B cell (primary cell): ENCODE measurements at regions not wholly inside any gene's neighbourhood (a gene's known extent, or its start where the extent isn't known, plus 50 kb on each side); places are given as distances from the start of the nearest gene placed in this dataset.

Experiments used
- ATAC-seq: fragments of 200-7000 bp; cut with Tn5 transposase; one replicate; pipeline ENCODE4 v1.10.0; 2021; ENCODE audit warnings: low read depth, mild to moderate bottlenecking, moderate number of reproducible peaks, moderate library complexity
- CTCF ChIA-PET: fragments of 350-600 bp; sonication (Branson Sonifier 250); formaldehyde crosslinking; loops from one replicate; lab custom pipeline; 2021; ENCODE audit warnings: antibody characterized with exemption, inconsistent platforms; lab: Charles Lee
- POLR2A ChIA-PET: fragments of 350-600 bp; sonication (Branson Sonifier 250); formaldehyde crosslinking; loops from one replicate; lab custom pipeline; 2021; ENCODE audit warnings: antibody characterized with exemption; lab: Charles Lee
- DNase-seq: peaks from one replicate; pipeline ENCODE4 v3.0.0; 2013
- H2AFZ ChIP-seq: 2 replicates; pipeline ENCODE4 v1.6.1; 2012; ENCODE audit warnings: mild to moderate bottlenecking, low read depth, low read length; ENCODE audit not compliant: insufficient read depth, poor library complexity, severe bottlenecking
- H3K27ac ChIP-seq, 2 donors: 1 replicate in 1 of 2; 2 replicates in 1 of 2; pipeline ENCODE4 v1.5.1; 2012 to 2013; ENCODE audit warnings: low read length in 2 of 2, mild to moderate bottlenecking in 2 of 2, moderate library complexity in 1 of 2
- H3K27me3 ChIP-seq, 4 experiments: fragments of 200-600 bp in 1 of 4; sonication (generic) in 1 of 4; replicated peaks in 1 of 4; 1 replicate in 2 of 4; 2 replicates in 2 of 4; pipeline versions ENCODE4 v1.6.1 to v1.7.0; 2013 to 2016; ENCODE audit warnings: low read length in 3 of 4, mild to moderate bottlenecking in 2 of 4, mixed read lengths in 1 of 4, moderate library complexity in 1 of 4; ENCODE audit not compliant: insufficient read depth in 4 of 4, control insufficient read depth in 3 of 4; ENCODE audit errors: control extremely low read depth in 1 of 4
- H3K36me3 ChIP-seq, 2 experiments: replicated peaks in 1 of 2; 1 replicate in 1 of 2; 2 replicates in 1 of 2; pipeline versions ENCODE4 v1.6.1 to v1.7.1; 2013; ENCODE audit warnings: low read length in 1 of 2; ENCODE audit not compliant: insufficient read depth in 2 of 2, control insufficient read depth in 1 of 2; ENCODE audit errors: control extremely low read depth in 1 of 2, extremely low read depth in 1 of 2
- H3K4me1 ChIP-seq, 2 donors: fragments of 200-600 bp in 1 of 2; sonication (generic) in 1 of 2; 1 replicate in 1 of 2; 2 replicates in 1 of 2; pipeline versions ENCODE4 v1.5.1 to v1.6.1; 2013 to 2017; ENCODE audit warnings: low read length in 2 of 2; ENCODE audit not compliant: control insufficient read depth in 2 of 2, insufficient read depth in 2 of 2
- H3K4me2 ChIP-seq: replicated peaks from 2 replicates; pipeline ENCODE3; 2012; ENCODE audit warnings: mild to moderate bottlenecking, low read depth, low read length; ENCODE audit not compliant: poor library complexity, severe bottlenecking
- H3K4me3 ChIP-seq, 5 experiments: fragments of 200-600 bp in 1 of 5; sonication (generic) in 1 of 5; 1 replicate in 3 of 5; 2 replicates in 2 of 5; pipeline versions ENCODE4 v1.5.1 to v1.7.0; 2011 to 2016; ENCODE audit warnings: low read length in 4 of 5, mild to moderate bottlenecking in 4 of 5, low read depth in 2 of 5, control low read depth in 1 of 5, moderate library complexity in 1 of 5; ENCODE audit not compliant: insufficient read depth in 1 of 5; ENCODE audit errors: control extremely low read depth in 1 of 5, extremely low read depth in 1 of 5
- H3K79me2 ChIP-seq: fragments of 200-600 bp; sonication (generic); one replicate; pipeline ENCODE4 v1.6.0; 2016; ENCODE audit warnings: low read length; ENCODE audit not compliant: control insufficient read depth, insufficient read depth
- H3K9ac ChIP-seq: fragments of 200-600 bp; sonication (generic); 2 replicates; pipeline ENCODE4 v1.6.1; 2017; ENCODE audit warnings: mild to moderate bottlenecking, low read length, moderate library complexity
- H3K9me3 ChIP-seq, 3 donors: one replicate each; pipeline versions ENCODE4 v1.6.1 to v1.7.1; 2013; ENCODE audit warnings: low read length in 2 of 3; ENCODE audit not compliant: control insufficient read depth in 2 of 3, insufficient read depth in 1 of 3; ENCODE audit errors: control extremely low read depth in 1 of 3
- H4K20me1 ChIP-seq: 2 replicates; pipeline ENCODE4 v1.6.0; 2012; ENCODE audit warnings: mild to moderate bottlenecking, low read length; ENCODE audit not compliant: insufficient read depth, control insufficient read depth, poor library complexity, severe bottlenecking
- H3K27ac Mint-ChIP-seq: one replicate; pipeline ENCODE4 v1.8.0; 2021; ENCODE audit warnings: mixed read lengths
- H3K27me3 Mint-ChIP-seq: one replicate; pipeline ENCODE4 v1.8.0; 2021; ENCODE audit warnings: mixed read lengths
- H3K4me1 Mint-ChIP-seq: one replicate; pipeline ENCODE4 v1.8.0; 2021; ENCODE audit warnings: mixed read lengths
- H3K4me3 Mint-ChIP-seq: one replicate; pipeline ENCODE4 v1.8.0; 2021; ENCODE audit warnings: mixed read lengths
- H3K9me3 Mint-ChIP-seq: one replicate; pipeline ENCODE4 v1.8.0; 2022; ENCODE audit warnings: mixed read lengths; ENCODE audit not compliant: insufficient read depth
- CTCF ChIP-seq: fragments of 200-600 bp; IDR thresholded peaks from one replicate; pipeline ENCODE4 v1.8.0; 2022; ENCODE audit warnings: antibody characterized with exemption, mild to moderate bottlenecking
- EZH2 ChIP-seq: IDR thresholded peaks from 2 replicates; pipeline ENCODE4 v1.6.1; 2012; ENCODE audit warnings: borderline replicate concordance, low read depth, mild to moderate bottlenecking, moderate library complexity, low read length; ENCODE audit not compliant: insufficient read depth, poor library complexity, severe bottlenecking
- WGBS: methylation state at CpG from one replicate; pipeline ENCODE4 v1.1.5; 2013; ENCODE audit warnings: missing lambda C conversion rate; ENCODE audit not compliant: insufficient coverage; 5-methylcytosine and 5-hydroxymethylcytosine counted together
- intact Hi-C: fragments of 100-400 bp; cut with micrococcal nuclease; formaldehyde crosslinking; loops from one replicate; pipeline ENCODE4 v1.10.0; 2022

GRCh38 chr6:126233192-126233591 lies 106.7 kb upstream of the CENPW start:
- Histone ChIP-seq H3K9me3 (no peaks in the 10 kb centered on the region), H3K27me3 (no peaks in the 10 kb centered on the region), H3K4me3 (no peak overlapping the region), H3K36me3 (no peaks in the 10 kb centered on the region), H3K27ac (no peak overlapping the region), H4K20me1 (no peaks in the 10 kb centered on the region), H3K9ac (no peak overlapping the region), H2AFZ (no peak overlapping the region), H3K4me2 (no peak overlapping the region), H3K79me2 (no peaks in the 10 kb centered on the region), H3K4me1 (no peaks in the 10 kb centered on the region)
- TF ChIP-seq EZH2 (no peak), CTCF (no peak)
- Mint-ChIP-seq H3K4me3 (no peak overlapping the region), H3K9me3 (no peaks in the 10 kb centered on the region), H3K27ac (no peak overlapping the region), H3K4me1 (no peaks in the 10 kb centered on the region), H3K27me3 (no peaks in the 10 kb centered on the region)
- ChIA-PET CTCF (no interaction called here), POLR2A (no interaction called here)
- DNase-seq (no peak), ATAC-seq (no peak)
- intact Hi-C loops: no loop called here
- no CpG with 5 or more reads among the region's 1 CpG for WGBS

- H3K4me3 Mint-ChIP-seq: no peak overlapping the region
- no CpG with 5 or more reads among the region's 1 CpG for WGBS
- no peaks in the 10 kb centered on the region for H3K79me2 ChIP-seq
- no peaks in the 10 kb centered on the region for H3K27me3 ChIP-seq
- no peaks in the 10 kb centered on the region for H3K4me1 ChIP-seq
- no peak overlapping the region for H3K4me2 ChIP-seq
- intact Hi-C loops: no loop called here
- DNase-seq (no peak), ATAC-seq (no peak)
- H3K9ac ChIP-seq: no peak overlapping the region
- CTCF ChIA-PET: no interaction called here
- H4K20me1 ChIP-seq: no peaks in the 10 kb centered on the region
- H3K9me3 Mint-ChIP-seq: no peaks in the 10 kb centered on the region
- TF ChIP-seq EZH2 (no peak), CTCF (no peak)
- no peak overlapping the region for H3K27ac ChIP-seq
- H3K27me3 Mint-ChIP-seq: no peaks in the 10 kb centered on the region
- no peak overlapping the region for H3K4me3 ChIP-seq
- no peaks in the 10 kb centered on the region for H3K4me1 Mint-ChIP-seq
- POLR2A ChIA-PET: no interaction called here
- H3K36me3 ChIP-seq: no peaks in the 10 kb centered on the region
- no peak overlapping the region for H2AFZ ChIP-seq
- no peaks in the 10 kb centered on the region for H3K9me3 ChIP-seq
- H3K27ac Mint-ChIP-seq: no peak overlapping the region
Observed at GRCh38 chr6:126235363-126235762, 104.6 kb upstream of the CENPW start.
